CD14-positive monocyte (primary cell): ENCODE measurements at regions not wholly inside any gene's neighbourhood (a gene's known extent, or its start where the extent isn't known, plus 50 kb on each side); places are given as distances from the start of the nearest gene placed in this dataset.

Experiments used
- DNase-seq, 3 donors: peaks; one replicate each; pipeline ENCODE4 v3.0.0-alpha.2; 2011 to 2022
- H2AFZ ChIP-seq: 2 replicates; pipeline ENCODE4 v1.6.0; 2012; ENCODE audit warnings: mild to moderate bottlenecking, low read depth, low read length, inconsistent platforms; ENCODE audit not compliant: insufficient read depth, poor library complexity, severe bottlenecking
- H3K27ac ChIP-seq, 2 donors: 1 replicate in 1 of 2; 2 replicates in 1 of 2; pipeline ENCODE4 v1.5.1; 2012 to 2013; ENCODE audit warnings: low read length in 2 of 2, control low read depth in 1 of 2, inconsistent platforms in 1 of 2, low read depth in 1 of 2, mild to moderate bottlenecking in 1 of 2
- H3K27me3 ChIP-seq, 2 donors: one replicate each; pipeline versions ENCODE4 v1.6.0 to v1.6.1; 2011 to 2013; ENCODE audit warnings: low read length in 2 of 2; ENCODE audit not compliant: control insufficient read depth in 2 of 2, insufficient read depth in 2 of 2
- H3K36me3 ChIP-seq, 2 donors: replicated peaks in 1 of 2; 1 replicate in 1 of 2; 2 replicates in 1 of 2; pipeline versions ENCODE4 v1.5.1 to v1.6.1; 2012 to 2013; ENCODE audit warnings: low read length in 2 of 2, control low read depth in 1 of 2, inconsistent platforms in 1 of 2, mild to moderate bottlenecking in 1 of 2; ENCODE audit not compliant: insufficient read depth in 2 of 2, control insufficient read depth in 1 of 2
- H3K4me1 ChIP-seq, 2 donors: 1 replicate in 1 of 2; 2 replicates in 1 of 2; pipeline versions ENCODE4 v1.5.1 to v1.6.1; 2012 to 2013; ENCODE audit warnings: low read length in 2 of 2, control low read depth in 1 of 2, inconsistent platforms in 1 of 2, mild to moderate bottlenecking in 1 of 2, moderate library complexity in 1 of 2; ENCODE audit not compliant: insufficient read depth in 2 of 2, control insufficient read depth in 1 of 2
- H3K4me2 ChIP-seq: replicated peaks from 2 replicates; pipeline ENCODE3; 2012; ENCODE audit warnings: low read length, moderate library complexity, mild to moderate bottlenecking; ENCODE audit not compliant: poor library complexity, severe bottlenecking; ENCODE audit errors: extremely low read depth
- H3K4me3 ChIP-seq, 3 experiments: fragments of 200-600 bp in 1 of 3; sonication (generic) in 1 of 3; replicated peaks in 1 of 3; 1 replicate in 2 of 3; 2 replicates in 1 of 3; pipeline ENCODE4 v1.5.1; 2011 to 2013; ENCODE audit warnings: low read length in 3 of 3, mild to moderate bottlenecking in 3 of 3, control low read depth in 2 of 3, low read depth in 2 of 3, inconsistent platforms in 1 of 3, moderate library complexity in 1 of 3
- H3K79me2 ChIP-seq: 2 replicates; pipeline ENCODE4 v1.6.0; 2012; ENCODE audit warnings: mild to moderate bottlenecking, control low read depth, inconsistent platforms, low read length, moderate library complexity; ENCODE audit not compliant: insufficient read depth
- H3K9ac ChIP-seq: 2 replicates; pipeline ENCODE4 v1.6.0; 2017; ENCODE audit warnings: low read length, mild to moderate bottlenecking; ENCODE audit not compliant: insufficient read depth, poor library complexity, severe bottlenecking
- H3K9me3 ChIP-seq, 2 donors: replicated peaks in 1 of 2; 1 replicate in 1 of 2; 2 replicates in 1 of 2; pipeline versions ENCODE4 v1.5.1 to v1.6.1; 2012 to 2013; ENCODE audit warnings: low read length in 2 of 2, control low read depth in 1 of 2; ENCODE audit not compliant: control insufficient read depth in 1 of 2, insufficient read depth in 1 of 2
- H4K20me1 ChIP-seq: 2 replicates; pipeline ENCODE4 v1.6.0; 2012; ENCODE audit warnings: mild to moderate bottlenecking, low read length, control low read depth, moderate library complexity; ENCODE audit not compliant: insufficient read depth
- H3K27ac Mint-ChIP-seq, 7 donors: one replicate each; pipeline ENCODE4 v1.8.0; 2020; ENCODE audit warnings: mild to moderate bottlenecking in 7 of 7, mixed read lengths in 7 of 7, moderate library complexity in 6 of 7, inconsistent platforms in 2 of 7
- H3K27me3 Mint-ChIP-seq, 3 donors: one replicate each; pipeline ENCODE4 v1.8.0; 2021 to 2022; ENCODE audit warnings: low read depth in 3 of 3, mild to moderate bottlenecking in 3 of 3, mixed read lengths in 3 of 3, moderate library complexity in 3 of 3, inconsistent platforms in 1 of 3
- H3K36me3 Mint-ChIP-seq, 2 donors: one replicate each; pipeline ENCODE4 v1.8.0; 2020; ENCODE audit warnings: mixed read lengths in 2 of 2, inconsistent platforms in 1 of 2, mild to moderate bottlenecking in 1 of 2
- H3K4me1 Mint-ChIP-seq: one replicate; pipeline ENCODE4 v1.8.0; 2020; ENCODE audit warnings: mild to moderate bottlenecking, mixed read lengths
- H3K4me3 Mint-ChIP-seq, 2 donors: one replicate each; pipeline ENCODE4 v1.8.0; 2020; ENCODE audit warnings: mild to moderate bottlenecking in 2 of 2, mixed read lengths in 2 of 2, moderate library complexity in 1 of 2
- H3K9me3 Mint-ChIP-seq, 7 donors: one replicate each; pipeline ENCODE4 v1.8.0; 2020 to 2022; ENCODE audit warnings: mixed read lengths in 7 of 7, mild to moderate bottlenecking in 6 of 7, moderate library complexity in 6 of 7, inconsistent platforms in 2 of 7
- CTCF ChIP-seq: fragments of 200-600 bp; IDR thresholded peaks from one replicate; pipeline ENCODE4 v1.8.0; 2022; ENCODE audit warnings: antibody characterized with exemption, mild to moderate bottlenecking
- WGBS: methylation state at CpG from one replicate; pipeline ENCODE4 v1.1.5; 2013; ENCODE audit warnings: missing lambda C conversion rate; ENCODE audit not compliant: insufficient coverage; 5-methylcytosine and 5-hydroxymethylcytosine counted together
- intact Hi-C, 2 donors: fragments of 100-400 bp; cut with micrococcal nuclease; formaldehyde crosslinking; loops; one replicate each; pipeline versions ENCODE4 v1.15.0 to v1.15.1; 2023

- H3K79me2 ChIP-seq = no peaks in the 10 kb centered on the region
- H3K4me3 Mint-ChIP-seq = no peak overlapping the region
- intact Hi-C loops = no loop called here
- H3K9ac ChIP-seq = no peak overlapping the region
- no peak overlapping the region for H3K4me3 ChIP-seq
- peaks cover 2 to 7% (median 3%) of the 10 kb centered on the region in 7 donors for H3K9me3 Mint-ChIP-seq
- 55% methylated on average over 3 of the region's 3 CpGs for WGBS
- H3K27ac ChIP-seq = no peak overlapping the region
- no peak for TF ChIP-seq CTCF
- DNase-seq = peak in 1 of 3 donors; percentile 4
- H3K36me3 Mint-ChIP-seq = no peaks in the 10 kb centered on the region
- H3K4me1 Mint-ChIP-seq = peaks cover 6% of the 10 kb centered on the region
- no peaks in the 10 kb centered on the region for H3K9me3 ChIP-seq
- H2AFZ ChIP-seq = no peak overlapping the region
- H4K20me1 ChIP-seq = no peaks in the 10 kb centered on the region
- no peaks in the 10 kb centered on the region for H3K4me1 ChIP-seq
- H3K27me3 Mint-ChIP-seq = peaks cover 0 to 3% (median 1%) of the 10 kb centered on the region in 3 donors
- H3K27me3 ChIP-seq = no peaks in the 10 kb centered on the region
- no peak overlapping the region for H3K27ac Mint-ChIP-seq
- H3K4me2 ChIP-seq = no peak overlapping the region
- no peaks in the 10 kb centered on the region for H3K36me3 ChIP-seq
Observed at GRCh38 chr11:128374026-128374425, 213.3 kb downstream of the ETS1 start.

- TF ChIP-seq CTCF = no peak
- intact Hi-C loops = no loop called here
- Mint-ChIP-seq H3K27me3 (peaks cover 0 to 3% (median 1%) of the 10 kb centered on the region in 3 donors), H3K9me3 (peaks cover 0 to 6% (median 3%) of the 10 kb centered on the region in 7 donors), H3K27ac (no peak overlapping the region), H3K4me3 (no peak overlapping the region), H3K4me1 (peaks cover 6% of the 10 kb centered on the region), H3K36me3 (no peaks in the 10 kb centered on the region)
- Histone ChIP-seq H3K79me2 (no peaks in the 10 kb centered on the region), H3K4me1 (no peaks in the 10 kb centered on the region), H3K27ac (no peak overlapping the region), H3K27me3 (no peaks in the 10 kb centered on the region), H3K4me3 (no peak overlapping the region), H4K20me1 (no peaks in the 10 kb centered on the region), H3K9ac (no peak overlapping the region), H3K9me3 (no peaks in the 10 kb centered on the region), H3K36me3 (no peaks in the 10 kb centered on the region), H3K4me2 (no peak overlapping the region), H2AFZ (no peak overlapping the region)
- DNase-seq = no peak
- 88% methylated on average over 1 of the region's 1 CpG for WGBS
Observed at GRCh38 chr11:128372977-128373376, 214.4 kb downstream of the ETS1 start.
